ENCODE measurements at regions not wholly inside any gene's neighbourhood (a gene's known extent, or its start where the extent isn't known, plus 50 kb on each side); places are given as distances from the start of the nearest gene placed in this dataset.

GRCh38 chr7:84688671-84689070, 494.1 kb upstream of the SEMA3A start:
- H3K27me3 Mint-ChIP-seq (ENCODE audit: low read depth) = no peaks in the 10 kb centered on the region
- H3K4me3 Mint-ChIP-seq = no peak overlapping the region
- no peaks in the 10 kb centered on the region for H3K9me3 Mint-ChIP-seq
- no peak for DNase-seq (ENCODE audit: low read depth, low spot score)
- no peak overlapping the region for H3K27ac Mint-ChIP-seq (ENCODE audit: unreplicated experiment)
- no peaks in the 10 kb centered on the region for H3K4me1 Mint-ChIP-seq
- no peaks in the 10 kb centered on the region for H3K36me3 Mint-ChIP-seq (ENCODE audit: low read depth)
- TF ChIP-seq CTCF (conservative IDR thresholded peaks at IDR 0.05) = no peak

DNA sequence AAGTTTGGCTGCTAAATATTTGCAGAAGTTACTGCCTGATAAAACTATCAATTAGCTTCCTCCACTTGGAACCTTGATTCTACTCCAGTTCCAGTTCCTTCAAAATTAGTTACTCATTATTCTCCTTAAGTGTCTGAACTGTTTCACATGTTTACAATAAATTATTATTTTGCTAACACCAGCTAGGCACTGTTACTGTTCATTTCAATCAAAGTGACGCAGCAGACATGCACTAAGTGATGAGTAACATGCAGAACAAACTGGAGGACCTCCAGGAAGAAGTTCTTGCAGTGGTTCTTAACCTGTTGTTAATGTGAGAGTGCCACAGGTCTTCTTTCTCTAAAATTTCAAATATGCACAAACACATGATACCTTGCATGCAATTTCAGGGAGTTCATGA, 491.8 kb upstream of the SEMA3A start:
- no peaks in the 10 kb centered on the region for H3K27me3 Mint-ChIP-seq (ENCODE audit: low read depth)
- no peaks in the 10 kb centered on the region for H3K9me3 Mint-ChIP-seq

DNA sequence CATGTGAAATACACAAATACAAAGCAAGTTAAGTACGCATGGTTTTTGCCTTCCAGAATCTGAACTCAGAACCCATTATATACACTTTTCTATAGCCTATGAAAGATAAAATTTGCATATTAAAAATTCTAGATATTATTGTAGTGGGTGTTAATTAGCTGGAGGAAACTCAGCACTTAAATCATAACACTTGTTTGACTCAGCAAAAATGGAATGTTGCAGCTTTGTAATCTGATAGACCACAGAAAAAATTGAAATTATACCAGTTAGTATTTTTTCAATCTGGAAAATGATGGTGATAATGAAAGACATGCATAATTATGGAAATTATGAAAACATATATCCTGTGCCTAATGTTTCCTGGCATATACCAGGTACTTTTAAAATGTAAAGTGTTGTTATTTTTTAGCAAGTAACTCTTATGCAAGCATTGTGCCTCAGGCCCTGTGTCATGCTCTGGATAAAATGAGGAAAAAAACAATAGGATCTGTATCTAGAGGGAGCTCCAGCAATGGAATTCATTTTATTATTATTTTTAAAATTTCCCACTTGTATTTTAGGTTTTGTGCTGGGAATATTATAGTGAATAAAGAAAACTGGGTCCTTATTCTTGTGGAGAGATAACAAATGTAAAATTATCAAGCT, 490.4 kb upstream of the SEMA3A start:
- Mint-ChIP-seq H3K4me3 (no peak overlapping the region), H3K27me3 (ENCODE audit: low read depth) (no peaks in the 10 kb centered on the region), H3K27ac (ENCODE audit: unreplicated experiment) (no peak overlapping the region), H3K4me1 (no peaks in the 10 kb centered on the region), H3K36me3 (ENCODE audit: low read depth) (no peaks in the 10 kb centered on the region), H3K9me3 (no peaks in the 10 kb centered on the region)
- DNase-seq (ENCODE audit: low read depth, low spot score) = no peak
- no peak for TF ChIP-seq CTCF (conservative IDR thresholded peaks at IDR 0.05)

More for the DNA sequence above, 491.8 kb upstream of the SEMA3A start:
- Mint-ChIP-seq H3K27ac (ENCODE audit: unreplicated experiment) (no peak overlapping the region), H3K4me3 (no peak overlapping the region), H3K4me1 (no peaks in the 10 kb centered on the region), H3K36me3 (ENCODE audit: low read depth) (no peaks in the 10 kb centered on the region)
- TF ChIP-seq CTCF (conservative IDR thresholded peaks at IDR 0.05) = no peak
- DNase-seq (ENCODE audit: low read depth, low spot score) = no peak

DNA sequence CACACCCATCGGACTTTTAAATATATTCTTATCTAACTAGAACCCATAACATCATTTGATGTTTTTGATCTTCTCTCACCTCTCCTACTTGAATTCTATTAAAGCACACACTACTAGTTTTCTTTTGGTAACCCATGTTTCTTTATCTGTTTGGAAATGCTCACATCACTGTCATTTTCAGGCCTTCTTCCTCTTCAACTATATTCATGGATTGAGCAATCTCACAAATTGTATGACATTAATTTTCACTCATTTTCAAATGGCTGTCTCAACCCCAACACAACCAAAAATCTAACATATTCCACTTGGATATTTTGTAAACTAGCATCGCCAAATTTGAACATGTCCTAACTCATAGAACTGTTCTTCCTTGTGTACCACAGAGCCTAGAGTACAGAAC, 488.0 kb upstream of the SEMA3A start:
- no peak overlapping the region for H3K4me3 Mint-ChIP-seq
- no peak for TF ChIP-seq CTCF (conservative IDR thresholded peaks at IDR 0.05)
- no peaks in the 10 kb centered on the region for H3K27me3 Mint-ChIP-seq (ENCODE audit: low read depth)
- DNase-seq (ENCODE audit: low read depth, low spot score) = no peak
- no peak overlapping the region for H3K27ac Mint-ChIP-seq (ENCODE audit: unreplicated experiment)
- H3K4me1 Mint-ChIP-seq = no peaks in the 10 kb centered on the region
- H3K36me3 Mint-ChIP-seq (ENCODE audit: low read depth) = no peaks in the 10 kb centered on the region
- H3K9me3 Mint-ChIP-seq = no peaks in the 10 kb centered on the region

- no peaks in the 10 kb centered on the region for H3K36me3 Mint-ChIP-seq (ENCODE audit: low read depth)
- no peak overlapping the region for H3K27ac Mint-ChIP-seq (ENCODE audit: unreplicated experiment)
- H3K9me3 Mint-ChIP-seq = no peaks in the 10 kb centered on the region
- DNase-seq (ENCODE audit: low read depth, low spot score) = no peak
- no peak overlapping the region for H3K4me3 Mint-ChIP-seq
- TF ChIP-seq CTCF (conservative IDR thresholded peaks at IDR 0.05) = no peak
- no peaks in the 10 kb centered on the region for H3K4me1 Mint-ChIP-seq
- no peaks in the 10 kb centered on the region for H3K27me3 Mint-ChIP-seq (ENCODE audit: low read depth)
These were observed 484.3 kb upstream of the SEMA3A start for GRCh38 chr7:84678841-84679240.
